ENCODE measurements at regions not wholly inside any gene's neighbourhood (a gene's known extent, or its start where the extent isn't known, plus 50 kb on each side); places are given as distances from the start of the nearest gene placed in this dataset.

- Mint-ChIP-seq H3K36me3 (ENCODE audit: insufficient read depth) (peaks cover 12% of the 10 kb centered on the region), H3K27me3 (no peaks in the 10 kb centered on the region)
Measured at GRCh38 chr3:64427671-64428070, 202.4 kb upstream of the PRICKLE2 start.

GRCh38 chr3:64426551-64426950 is 201.3 kb upstream of the PRICKLE2 start:
- TF ChIP-seq CTCF (IDR thresholded peaks at IDR 0.05; ENCODE audit: unreplicated experiment), result no peak
- DNase-seq (ENCODE audit: low spot score, unreplicated experiment), result no peak
- Mint-ChIP-seq H3K27me3 (no peaks in the 10 kb centered on the region), H3K9me3 (ENCODE audit: low read depth) (no peaks in the 10 kb centered on the region), H3K27ac (no peak overlapping the region), H3K4me3 (ENCODE audit: low read depth) (no peak overlapping the region), H3K4me1 (ENCODE audit: low read depth) (no peaks in the 10 kb centered on the region), H3K36me3 (ENCODE audit: insufficient read depth) (peaks cover 12% of the 10 kb centered on the region)

More at GRCh38 chr3:64427671-64428070, 202.4 kb upstream of the PRICKLE2 start:
- Mint-ChIP-seq H3K4me1 (ENCODE audit: low read depth) (no peaks in the 10 kb centered on the region), H3K4me3 (ENCODE audit: low read depth) (no peak overlapping the region), H3K9me3 (ENCODE audit: low read depth) (no peaks in the 10 kb centered on the region), H3K27ac (no peak overlapping the region)
- TF ChIP-seq CTCF (IDR thresholded peaks at IDR 0.05; ENCODE audit: unreplicated experiment), result no peak
- no peak for DNase-seq (ENCODE audit: low spot score, unreplicated experiment)

GRCh38 chr3:64422932-64423331 is 197.7 kb upstream of the PRICKLE2 start:
- H3K4me3 Mint-ChIP-seq (ENCODE audit: low read depth), result no peak overlapping the region
- H3K36me3 Mint-ChIP-seq (ENCODE audit: insufficient read depth), result peaks cover 1% of the 10 kb centered on the region
- no peaks in the 10 kb centered on the region for H3K27me3 Mint-ChIP-seq
- peaks cover 3% of the 10 kb centered on the region for H3K4me1 Mint-ChIP-seq (ENCODE audit: low read depth)
- no peak for TF ChIP-seq CTCF (IDR thresholded peaks at IDR 0.05; ENCODE audit: unreplicated experiment)
- no peak for DNase-seq (ENCODE audit: low spot score, unreplicated experiment)
- H3K9me3 Mint-ChIP-seq (ENCODE audit: low read depth), result no peaks in the 10 kb centered on the region
- no peak overlapping the region for H3K27ac Mint-ChIP-seq

- Mint-ChIP-seq H3K9me3 (ENCODE audit: low read depth) (no peaks in the 10 kb centered on the region), H3K36me3 (ENCODE audit: insufficient read depth) (peaks cover 1% of the 10 kb centered on the region), H3K4me3 (ENCODE audit: low read depth) (no peak overlapping the region), H3K27ac (no peak overlapping the region), H3K4me1 (ENCODE audit: low read depth) (peaks cover 3% of the 10 kb centered on the region), H3K27me3 (no peaks in the 10 kb centered on the region)
- no peak for TF ChIP-seq CTCF (IDR thresholded peaks at IDR 0.05; ENCODE audit: unreplicated experiment)
- no peak for DNase-seq (ENCODE audit: low spot score, unreplicated experiment)
Measured at GRCh38 chr3:64422192-64422591, 196.9 kb upstream of the PRICKLE2 start.

- Mint-ChIP-seq H3K9me3 (ENCODE audit: low read depth) (no peaks in the 10 kb centered on the region), H3K36me3 (ENCODE audit: insufficient read depth) (peaks cover 1% of the 10 kb centered on the region), H3K4me3 (ENCODE audit: low read depth) (no peak overlapping the region), H3K4me1 (ENCODE audit: low read depth) (peaks cover 14% of the 10 kb centered on the region), H3K27ac (no peak overlapping the region), H3K27me3 (no peaks in the 10 kb centered on the region)
- no peak for TF ChIP-seq CTCF (IDR thresholded peaks at IDR 0.05; ENCODE audit: unreplicated experiment)
- DNase-seq (ENCODE audit: low spot score, unreplicated experiment), result no peak
Measured at GRCh38 chr3:64417816-64418215, 192.6 kb upstream of the PRICKLE2 start.

Data from progenitor cell of endocrine pancreas (in vitro differentiated cells).